A673 (cell line): ENCODE measurements at regions not wholly inside any gene's neighbourhood (a gene's known extent, or its start where the extent isn't known, plus 50 kb on each side); places are given as distances from the start of the nearest gene placed in this dataset.

Experiments
- BruUV-seq: library from RNA; stranded (reverse); fragments of 400-500 nt; replicated peaks from 2 replicates; lab custom pipeline; 2021; lab: Mats Ljungman, UMichigan
- CTCF ChIA-PET: fragments of 300-600 bp; sonication (Branson Sonifier 250); formaldehyde crosslinking; loops from one replicate; lab custom pipeline; 2022; ENCODE audit warnings: antibody characterized with exemption; lab: Charles Lee
- POLR2A ChIA-PET: fragments of 300-600 bp; sonication (Branson Sonifier 250); formaldehyde crosslinking; loops from one replicate; lab custom pipeline; 2022; ENCODE audit warnings: antibody characterized with exemption; ENCODE audit not compliant: low non-redundant PET; lab: Charles Lee
- DNase-seq: peaks from one replicate; pipeline ENCODE4 v3.0.0-alpha.2; 2015; ENCODE audit warnings: low spot score
- H3K27ac ChIP-seq: fragments of 200-600 bp; sonication (generic); 2 replicates; pipeline ENCODE4 v1.5.1; 2016; ENCODE audit warnings: mixed run types, low read depth, mild to moderate bottlenecking, mixed read lengths, antibody characterized with exemption, low read length; ENCODE audit not compliant: poor library complexity, severe bottlenecking
- H3K27me3 ChIP-seq: fragments of 200-600 bp; sonication (generic); replicated peaks from 2 replicates; pipeline ENCODE4 v1.6.1; 2017; ENCODE audit warnings: mixed run types, low read depth, mild to moderate bottlenecking, mixed read lengths, antibody characterized with exemption, low read length; ENCODE audit not compliant: insufficient read depth, poor library complexity
- H3K36me3 ChIP-seq: fragments of 200-600 bp; sonication (generic); 2 replicates; pipeline ENCODE4 v1.6.1; 2016; ENCODE audit warnings: mixed run types, mild to moderate bottlenecking, mixed read lengths, antibody characterized with exemption, low read length; ENCODE audit not compliant: insufficient read depth, poor library complexity, severe bottlenecking
- H3K4me1 ChIP-seq: fragments of 200-600 bp; sonication (generic); 2 replicates; pipeline ENCODE4 v1.6.1; 2017; ENCODE audit warnings: mixed run types, mild to moderate bottlenecking, mixed read lengths, antibody characterized with exemption, low read length; ENCODE audit not compliant: insufficient read depth, poor library complexity, severe bottlenecking
- H3K4me3 ChIP-seq: fragments of 200-600 bp; sonication (generic); 2 replicates; pipeline ENCODE4 v1.5.1; 2016; ENCODE audit warnings: low read depth, mixed run types, mild to moderate bottlenecking, mixed read lengths, low read length; ENCODE audit not compliant: poor library complexity, severe bottlenecking
- H3K9me3 ChIP-seq: fragments of 200-600 bp; sonication (generic); 2 replicates; pipeline ENCODE4 v1.6.1; 2016; ENCODE audit warnings: mixed run types, low read depth, mild to moderate bottlenecking, mixed read lengths, antibody characterized with exemption, low read length; ENCODE audit not compliant: poor library complexity, severe bottlenecking
- EZH2 ChIP-seq: fragments of 200-600 bp; sonication (generic); IDR thresholded peaks from 2 replicates; pipeline ENCODE4 v1.6.1; 2017; ENCODE audit warnings: borderline replicate concordance, low read depth, mild to moderate bottlenecking, mixed read lengths, antibody characterized with exemption, low read length; ENCODE audit not compliant: poor library complexity, severe bottlenecking
- intact Hi-C: fragments of 100-400 bp; cut with micrococcal nuclease; formaldehyde crosslinking; loops from one replicate; pipeline ENCODE4 v1.10.0; 2022; ENCODE audit not compliant: unreplicated experiment
- TF ChIP-seq, protein P1 (sequence below): fragments of 300-800, 200-600 bp; sonication (generic); conservative IDR thresholded peaks from 2 replicates; pipeline ENCODE4 v1.5.1; 2017; ENCODE audit warnings: low read depth, mild to moderate bottlenecking, antibody characterized with exemption, low read length, moderate library complexity, mixed read lengths

DNA sequence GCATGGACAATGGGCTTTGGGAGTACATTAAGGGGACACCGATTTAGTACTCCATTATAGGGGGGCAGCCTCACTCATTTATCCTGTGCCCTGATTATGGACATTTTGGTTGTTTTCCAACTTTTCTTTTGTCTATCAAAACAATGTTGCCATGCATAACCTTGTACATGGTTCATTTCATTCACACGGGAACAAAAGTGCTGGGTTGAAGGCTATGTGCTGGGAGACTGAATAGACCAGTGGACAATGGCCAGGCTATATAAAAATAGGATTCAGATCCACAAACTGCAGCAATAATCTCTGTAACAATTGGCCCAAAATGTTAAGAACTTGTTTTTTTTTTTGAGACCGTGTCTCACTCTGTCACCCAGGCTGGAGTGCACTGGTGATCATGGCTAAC lies 100.7 kb upstream of the GMDS start:
- TF ChIP-seq, protein P1, sequence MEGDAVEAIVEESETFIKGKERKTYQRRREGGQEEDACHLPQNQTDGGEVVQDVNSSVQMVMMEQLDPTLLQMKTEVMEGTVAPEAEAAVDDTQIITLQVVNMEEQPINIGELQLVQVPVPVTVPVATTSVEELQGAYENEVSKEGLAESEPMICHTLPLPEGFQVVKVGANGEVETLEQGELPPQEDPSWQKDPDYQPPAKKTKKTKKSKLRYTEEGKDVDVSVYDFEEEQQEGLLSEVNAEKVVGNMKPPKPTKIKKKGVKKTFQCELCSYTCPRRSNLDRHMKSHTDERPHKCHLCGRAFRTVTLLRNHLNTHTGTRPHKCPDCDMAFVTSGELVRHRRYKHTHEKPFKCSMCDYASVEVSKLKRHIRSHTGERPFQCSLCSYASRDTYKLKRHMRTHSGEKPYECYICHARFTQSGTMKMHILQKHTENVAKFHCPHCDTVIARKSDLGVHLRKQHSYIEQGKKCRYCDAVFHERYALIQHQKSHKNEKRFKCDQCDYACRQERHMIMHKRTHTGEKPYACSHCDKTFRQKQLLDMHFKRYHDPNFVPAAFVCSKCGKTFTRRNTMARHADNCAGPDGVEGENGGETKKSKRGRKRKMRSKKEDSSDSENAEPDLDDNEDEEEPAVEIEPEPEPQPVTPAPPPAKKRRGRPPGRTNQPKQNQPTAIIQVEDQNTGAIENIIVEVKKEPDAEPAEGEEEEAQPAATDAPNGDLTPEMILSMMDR, result no peak
- no peak for TF ChIP-seq EZH2
- Histone ChIP-seq H3K9me3 (no peaks in the 10 kb centered on the region), H3K4me3 (no peak overlapping the region), H3K36me3 (no peaks in the 10 kb centered on the region), H3K4me1 (no peaks in the 10 kb centered on the region), H3K27me3 (no peaks in the 10 kb centered on the region), H3K27ac (no peak overlapping the region)
- no TSS peak for BruUV-seq
- intact Hi-C loops, result no loop called here
- DNase-seq, result no peak
- CTCF ChIA-PET, result no interaction called here
- POLR2A ChIA-PET, result interaction anchor here (0.6 kb wide), 1 partner anchor 300 kb away, joined by 3 read pairs; no protein-coding TSS in a partner anchor

DNA sequence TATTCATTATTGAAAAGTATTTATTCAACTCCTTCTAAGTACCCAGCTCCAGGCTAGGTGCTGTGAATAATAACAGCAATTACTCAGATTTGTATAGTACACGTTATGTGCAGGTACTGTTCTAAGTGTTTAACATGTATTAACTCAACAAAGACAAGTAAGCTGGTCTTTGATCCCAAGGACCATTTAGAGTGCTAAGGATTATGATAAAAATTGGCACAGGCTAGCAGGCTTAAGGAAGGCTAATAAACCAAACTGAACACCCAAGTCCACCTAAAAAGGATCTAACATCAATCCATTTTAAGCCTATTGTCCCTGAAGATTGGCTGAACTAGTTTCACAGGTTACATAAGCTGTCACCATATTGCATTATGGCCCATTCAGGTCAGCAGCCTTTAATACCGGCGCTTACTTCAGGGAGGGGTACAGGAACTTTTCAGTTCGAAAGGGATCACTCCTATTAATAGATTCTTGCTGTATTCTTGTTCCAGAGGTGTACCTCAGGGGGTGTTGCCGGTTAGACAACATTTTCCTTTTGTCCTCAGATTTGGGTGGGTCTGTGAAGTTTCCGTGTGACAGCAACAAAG lies 99.0 kb upstream of the GMDS start:
- ChIA-PET POLR2A (no interaction called here), CTCF (no interaction called here)
- intact Hi-C loops, result no loop called here
- H3K27me3 ChIP-seq, result no peaks in the 10 kb centered on the region
- no peaks in the 10 kb centered on the region for H3K4me1 ChIP-seq
- H3K27ac ChIP-seq, result no peak overlapping the region
- no peaks in the 10 kb centered on the region for H3K36me3 ChIP-seq
- H3K9me3 ChIP-seq, result no peaks in the 10 kb centered on the region
- no TSS peak for BruUV-seq
- H3K4me3 ChIP-seq, result no peak overlapping the region
- TF ChIP-seq, protein P1, result no peak
- TF ChIP-seq EZH2, result no peak
- DNase-seq, result no peak

DNA sequence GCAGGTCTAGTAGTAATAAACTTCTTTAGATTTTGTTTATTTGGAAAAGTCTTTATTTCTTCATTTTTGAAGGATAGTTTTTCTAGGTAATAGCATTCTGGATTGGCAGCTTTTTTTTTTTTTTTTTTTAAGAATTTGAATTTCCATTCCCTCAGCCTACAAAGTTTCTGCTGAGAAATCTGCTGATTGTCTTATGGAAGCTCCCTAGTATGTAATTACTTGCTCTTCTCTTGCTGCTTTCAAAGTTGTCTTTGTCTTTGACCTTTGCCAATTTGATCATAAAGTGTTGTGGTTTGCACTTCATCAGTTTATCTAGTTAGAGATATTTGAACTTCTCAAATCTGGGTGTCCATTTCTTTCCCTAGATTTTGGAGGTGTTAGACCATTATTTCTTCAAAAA lies 82.2 kb upstream of the GMDS start:
- Histone ChIP-seq H3K4me3 (no peak overlapping the region), H3K9me3 (peaks cover 9% of the 10 kb centered on the region), H3K4me1 (no peaks in the 10 kb centered on the region), H3K27me3 (no peaks in the 10 kb centered on the region), H3K36me3 (no peaks in the 10 kb centered on the region), H3K27ac (no peak overlapping the region)
- ChIA-PET POLR2A (no interaction called here), CTCF (no interaction called here)
- intact Hi-C loops, result no loop called here
- no TSS peak for BruUV-seq
- no peak for DNase-seq
- TF ChIP-seq, protein P1, result no peak
- no peak for TF ChIP-seq EZH2
